H1 (cell line): ENCODE measurements at regions not wholly inside any gene's neighbourhood (a gene's known extent, or its start where the extent isn't known, plus 50 kb on each side); places are given as distances from the start of the nearest gene placed in this dataset.

Experiments
- CHD7 ChIP-seq: fragments of 300-600 bp; sonication (generic); IDR thresholded peaks from 2 replicates; pipeline ENCODE4 v1.7.1; 2012; ENCODE audit warnings: low read length, moderate library complexity, mild to moderate bottlenecking, inconsistent platforms; ENCODE audit not compliant: insufficient replicate concordance
- CREB1 ChIP-seq: IDR thresholded peaks from 2 replicates; pipeline ENCODE4 v1.6.1; 2012; ENCODE audit warnings: inconsistent platforms
- E2F6 ChIP-seq: IDR thresholded peaks from 2 replicates; pipeline ENCODE4 v1.6.1; 2012; ENCODE audit warnings: inconsistent platforms
- HDAC2 ChIP-seq, 2 experiments: fragments of 300-600 bp in 1 of 2; sonication (generic) in 1 of 2; IDR thresholded peaks; 2 replicates each; pipeline ENCODE4 v1.6.1; 2011 to 2012; ENCODE audit warnings: low read depth in 2 of 2, low read length in 2 of 2, mild to moderate bottlenecking in 2 of 2, moderate library complexity in 2 of 2, borderline replicate concordance in 1 of 2, inconsistent platforms in 1 of 2

GRCh38 chr5:56734091-56734694 is 81.2 kb upstream of the MAP3K1 start (continued):
- no peak for TF ChIP-seq CHD7
- no peak for TF ChIP-seq HDAC2 (IDR thresholded peaks at IDR 0.05; ENCODE audit: borderline replicate concordance in 1 of 2, low read depth in 2 of 2, low read length in 2 of 2)
- no peak for TF ChIP-seq CREB1
- no peak for TF ChIP-seq E2F6
